PFSK-1 (cell line): ENCODE measurements at regions not wholly inside any gene's neighbourhood (a gene's known extent, or its start where the extent isn't known, plus 50 kb on each side); places are given as distances from the start of the nearest gene placed in this dataset.

Experiments
- POLR2AphosphoS5 ChIP-seq: IDR thresholded peaks from 2 replicates; pipeline ENCODE4 v1.6.1; 2012; ENCODE audit warnings: low read depth, mild to moderate bottlenecking, control low read depth, low read length, moderate library complexity
- TF ChIP-seq, protein P1 (sequence below), 2 experiments: IDR thresholded peaks; 2 replicates each; pipeline versions ENCODE4 v1.6.1 to v1.8.0; 2011 to 2012; ENCODE audit warnings: low read depth in 2 of 2, low read length in 2 of 2, control low read depth in 1 of 2, inconsistent platforms in 1 of 2, mild to moderate bottlenecking in 1 of 2, moderate library complexity in 1 of 2; ENCODE audit not compliant: insufficient read depth in 1 of 2

DNA sequence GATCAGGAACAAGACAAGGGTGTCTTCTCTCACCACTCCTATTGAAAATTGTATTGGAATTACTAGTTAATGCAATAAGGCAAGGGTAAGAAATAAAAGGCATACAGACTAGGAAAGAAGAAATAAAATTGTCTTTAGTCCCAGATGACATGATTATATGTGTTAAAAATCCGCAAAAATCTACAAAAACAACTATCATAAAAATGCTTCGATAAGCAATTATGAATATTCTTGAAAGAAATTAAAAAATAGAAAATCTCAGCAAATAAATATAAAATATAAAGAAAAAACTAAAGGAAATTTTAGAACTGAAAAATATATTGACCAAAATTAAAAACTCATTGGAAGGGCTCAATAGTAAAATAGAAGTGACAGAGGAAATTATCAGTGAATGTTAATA is 243.3 kb downstream of the ZNF674 start:
- no peak for TF ChIP-seq POLR2AphosphoS5
- TF ChIP-seq, protein P1, sequence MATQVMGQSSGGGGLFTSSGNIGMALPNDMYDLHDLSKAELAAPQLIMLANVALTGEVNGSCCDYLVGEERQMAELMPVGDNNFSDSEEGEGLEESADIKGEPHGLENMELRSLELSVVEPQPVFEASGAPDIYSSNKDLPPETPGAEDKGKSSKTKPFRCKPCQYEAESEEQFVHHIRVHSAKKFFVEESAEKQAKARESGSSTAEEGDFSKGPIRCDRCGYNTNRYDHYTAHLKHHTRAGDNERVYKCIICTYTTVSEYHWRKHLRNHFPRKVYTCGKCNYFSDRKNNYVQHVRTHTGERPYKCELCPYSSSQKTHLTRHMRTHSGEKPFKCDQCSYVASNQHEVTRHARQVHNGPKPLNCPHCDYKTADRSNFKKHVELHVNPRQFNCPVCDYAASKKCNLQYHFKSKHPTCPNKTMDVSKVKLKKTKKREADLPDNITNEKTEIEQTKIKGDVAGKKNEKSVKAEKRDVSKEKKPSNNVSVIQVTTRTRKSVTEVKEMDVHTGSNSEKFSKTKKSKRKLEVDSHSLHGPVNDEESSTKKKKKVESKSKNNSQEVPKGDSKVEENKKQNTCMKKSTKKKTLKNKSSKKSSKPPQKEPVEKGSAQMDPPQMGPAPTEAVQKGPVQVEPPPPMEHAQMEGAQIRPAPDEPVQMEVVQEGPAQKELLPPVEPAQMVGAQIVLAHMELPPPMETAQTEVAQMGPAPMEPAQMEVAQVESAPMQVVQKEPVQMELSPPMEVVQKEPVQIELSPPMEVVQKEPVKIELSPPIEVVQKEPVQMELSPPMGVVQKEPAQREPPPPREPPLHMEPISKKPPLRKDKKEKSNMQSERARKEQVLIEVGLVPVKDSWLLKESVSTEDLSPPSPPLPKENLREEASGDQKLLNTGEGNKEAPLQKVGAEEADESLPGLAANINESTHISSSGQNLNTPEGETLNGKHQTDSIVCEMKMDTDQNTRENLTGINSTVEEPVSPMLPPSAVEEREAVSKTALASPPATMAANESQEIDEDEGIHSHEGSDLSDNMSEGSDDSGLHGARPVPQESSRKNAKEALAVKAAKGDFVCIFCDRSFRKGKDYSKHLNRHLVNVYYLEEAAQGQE (IDR thresholded peaks at IDR 0.05; ENCODE audit: insufficient read depth in 1 of 2, low read depth in 2 of 2, low read length in 2 of 2) = no peak
